ENCODE measurements at regions not wholly inside any gene's neighbourhood (a gene's known extent, or its start where the extent isn't known, plus 50 kb on each side); places are given as distances from the start of the nearest gene placed in this dataset.

DNA sequence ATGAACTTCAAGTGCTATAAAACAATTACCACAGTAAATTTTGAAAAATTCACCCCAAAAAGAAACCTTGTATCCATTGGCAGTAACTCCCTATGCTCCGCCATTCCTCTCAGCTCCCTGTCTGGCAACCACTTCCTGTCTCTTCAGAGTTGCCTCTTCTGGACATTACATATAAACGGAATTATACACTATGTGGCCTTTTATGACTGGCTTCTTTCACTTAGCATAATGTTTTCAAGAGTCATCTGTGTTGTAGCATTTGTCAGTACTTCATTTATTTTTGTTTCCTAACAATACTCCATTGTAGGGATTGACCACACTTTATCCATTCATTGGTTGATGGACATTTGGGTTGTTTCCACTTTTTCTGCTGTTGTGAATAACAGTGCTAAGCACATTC is 50.1 kb downstream of the CEP43 start:
- ATAC-seq: no peak
- DNase-seq: no peak

DNA sequence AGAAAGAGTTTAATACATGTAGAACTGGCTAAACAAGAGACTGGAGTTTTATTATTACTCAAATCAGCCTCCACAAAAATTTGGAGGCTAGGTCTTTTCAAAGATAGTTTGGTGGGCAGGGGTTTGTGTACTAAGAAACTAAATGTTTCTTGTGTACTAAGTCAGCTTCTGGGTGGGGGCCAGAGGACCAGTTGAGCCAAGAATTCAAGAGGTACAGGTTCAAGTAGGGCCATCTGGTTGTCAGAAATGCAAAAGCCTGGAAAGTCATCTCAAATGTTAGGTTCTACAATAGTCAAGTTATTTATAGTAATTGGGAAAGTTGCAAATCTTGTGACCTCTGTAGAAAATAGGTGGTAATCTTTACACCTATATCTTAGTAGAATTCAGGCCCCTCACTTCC is 51.7 kb downstream of the CEP43 start:
- DNase-seq (no peak), ATAC-seq (no peak)

DNA sequence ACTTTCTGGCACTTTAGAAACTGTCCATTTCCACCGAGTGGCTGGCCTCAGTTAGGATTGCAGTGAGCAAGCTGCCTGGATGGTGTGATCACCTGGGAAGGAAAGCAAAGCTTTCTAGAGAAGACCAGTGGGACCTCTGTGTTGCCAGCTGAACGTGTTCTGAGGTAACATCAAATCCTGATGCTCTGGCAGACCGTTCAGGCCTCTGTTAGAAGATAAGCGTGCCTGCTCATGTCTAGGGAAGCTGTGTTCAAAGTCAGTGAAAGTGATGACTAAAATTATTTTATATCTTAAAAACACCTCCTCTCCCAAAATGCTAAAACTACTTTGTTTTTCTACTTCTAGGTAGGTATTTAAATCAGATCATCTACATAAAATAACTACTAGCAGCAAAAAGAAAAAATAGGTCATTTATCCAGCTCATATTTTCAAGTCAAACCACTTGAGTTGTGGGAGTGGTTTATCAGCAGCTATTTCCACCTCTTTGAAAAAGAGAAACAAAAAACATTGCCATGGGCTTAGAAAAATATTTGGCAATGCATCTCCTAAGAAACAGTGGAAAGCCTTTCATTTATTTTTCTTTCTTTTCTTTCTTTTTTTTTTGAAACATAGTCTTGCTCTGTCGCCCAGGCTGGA is 54.8 kb downstream of the CEP43 start:
- ATAC-seq (no peak), DNase-seq (no peak)

DNA sequence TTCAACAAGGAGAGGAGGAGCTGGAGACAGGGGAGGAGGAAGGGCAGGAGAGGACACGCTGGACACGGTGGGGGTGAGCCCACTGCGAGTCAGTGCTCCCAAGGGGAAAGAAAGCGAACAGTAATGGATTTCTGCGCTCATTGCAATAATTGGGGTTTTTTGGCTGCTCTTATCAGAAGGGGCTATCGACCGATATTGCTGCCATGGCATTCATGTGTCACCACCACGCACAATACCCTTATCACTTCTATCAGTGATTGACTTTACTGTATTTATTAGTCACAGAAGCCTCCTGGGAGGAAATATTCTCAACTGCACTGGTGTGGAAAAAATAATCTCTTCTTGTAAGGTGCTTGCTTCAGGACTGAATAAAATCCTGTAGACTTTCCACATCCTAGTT is 55.8 kb downstream of the CEP43 start:
- ATAC-seq: no peak
- no peak for DNase-seq

DNA sequence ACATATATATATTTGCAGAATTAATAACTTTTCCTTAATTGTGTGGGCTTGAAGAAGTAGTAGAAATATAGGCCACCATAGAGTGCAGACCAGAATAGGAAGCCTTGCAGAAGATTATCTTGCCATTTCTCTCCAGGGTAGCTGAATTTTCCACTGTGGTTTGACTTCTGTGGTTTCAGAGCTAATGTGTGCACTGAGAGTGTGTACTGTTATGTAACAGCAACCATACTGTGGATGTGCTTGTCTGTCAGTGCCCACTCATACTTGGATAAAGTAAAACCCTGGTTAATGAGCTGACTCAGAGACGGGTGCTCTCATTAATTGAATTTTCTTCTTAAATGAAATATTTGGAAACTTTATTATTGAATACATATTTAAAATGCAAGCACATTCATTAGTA is 57.2 kb downstream of the CEP43 start:
- DNase-seq: no peak
- peak; percentile 93 for ATAC-seq

DNA sequence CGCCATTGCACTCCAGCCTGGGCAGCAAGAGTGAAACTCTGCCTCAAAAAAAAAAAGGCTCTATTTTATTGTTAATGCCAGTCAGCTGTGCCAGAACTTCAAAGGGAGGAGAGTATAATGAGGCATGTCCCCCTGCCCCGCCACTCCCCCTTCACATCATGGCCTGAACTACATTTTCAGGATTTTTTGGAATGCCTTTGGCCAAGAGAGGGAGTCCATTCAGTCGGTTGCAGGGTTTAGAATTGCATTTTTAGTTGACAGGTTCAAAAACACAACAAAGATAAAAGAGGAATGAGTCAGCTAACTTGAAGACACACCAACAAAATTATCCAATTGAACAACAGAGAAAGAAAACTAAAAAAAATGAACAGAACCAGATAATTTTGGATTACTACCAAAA is 59.1 kb downstream of the CEP43 start:
- ATAC-seq (no peak), DNase-seq (no peak)

Measured in stimulated activated naive CD8-positive, alpha-beta T cell treated with anti-CD3 and anti-CD28 coated beads, Interleukin-15, Interleukin-2, amounts not matched to agents 100 U/mL and 50 U/mL, for 24 hours (primary cell).